ENCODE measurements at regions not wholly inside any gene's neighbourhood (a gene's known extent, or its start where the extent isn't known, plus 50 kb on each side); places are given as distances from the start of the nearest gene placed in this dataset.
"Not testable (repeated sequence)": the region's sequence is repeated elsewhere in the genome, so short reads cannot be mapped to it uniquely, and the experiment has no call there.

- DNase-seq (ENCODE audit: low read depth), result no peak
Observed at GRCh38 chr6:133052465-133052864, 188.7 kb upstream of the EYA4 start.

DNA sequence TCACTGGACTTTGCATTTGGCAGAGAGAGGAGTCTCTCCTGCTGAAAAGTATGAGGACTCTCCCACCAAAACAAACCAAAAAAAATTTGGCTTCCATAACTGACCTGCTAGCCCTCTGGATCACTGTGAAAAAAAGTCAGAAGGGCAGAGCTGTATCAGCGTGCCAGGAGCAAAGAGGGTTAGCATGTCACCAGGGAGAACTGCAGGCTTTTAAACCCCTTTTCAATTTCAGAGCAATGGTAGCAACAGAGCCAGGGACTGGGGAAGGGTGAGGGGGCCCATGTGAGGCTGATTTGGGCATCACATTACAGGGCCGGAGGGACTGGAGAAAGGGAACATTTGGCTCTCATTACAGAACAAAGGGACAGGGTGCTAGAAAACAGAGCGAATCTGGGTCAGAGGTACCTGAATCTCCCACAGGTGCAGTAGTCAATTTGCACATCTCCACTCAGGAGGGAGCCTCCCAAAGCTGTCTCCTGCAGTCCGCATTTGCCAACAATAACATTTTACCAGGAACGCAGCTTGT is 185.7 kb upstream of the EYA4 start:
- DNase-seq (ENCODE audit: low read depth), result no peak

DNA sequence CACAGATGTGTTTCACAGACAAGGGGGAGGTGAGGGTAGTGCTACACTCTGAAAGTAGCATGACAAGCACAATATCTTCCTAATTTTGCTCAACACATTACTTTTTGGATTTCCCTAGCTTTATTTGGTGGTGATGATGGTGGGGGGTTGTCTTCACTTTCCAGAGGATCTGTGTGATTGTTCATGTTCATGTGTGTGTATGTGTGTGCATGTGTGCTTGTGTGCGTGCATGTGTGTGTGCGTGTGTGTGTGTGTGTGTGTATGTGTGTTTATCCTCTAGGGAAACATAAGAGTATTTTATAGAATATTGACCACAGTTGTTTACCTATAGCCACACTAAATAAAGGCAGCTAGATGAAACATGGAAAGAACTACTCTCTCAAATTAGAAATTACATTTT is 183.8 kb upstream of the EYA4 start:
- DNase-seq (ENCODE audit: low read depth), result no peak

DNA sequence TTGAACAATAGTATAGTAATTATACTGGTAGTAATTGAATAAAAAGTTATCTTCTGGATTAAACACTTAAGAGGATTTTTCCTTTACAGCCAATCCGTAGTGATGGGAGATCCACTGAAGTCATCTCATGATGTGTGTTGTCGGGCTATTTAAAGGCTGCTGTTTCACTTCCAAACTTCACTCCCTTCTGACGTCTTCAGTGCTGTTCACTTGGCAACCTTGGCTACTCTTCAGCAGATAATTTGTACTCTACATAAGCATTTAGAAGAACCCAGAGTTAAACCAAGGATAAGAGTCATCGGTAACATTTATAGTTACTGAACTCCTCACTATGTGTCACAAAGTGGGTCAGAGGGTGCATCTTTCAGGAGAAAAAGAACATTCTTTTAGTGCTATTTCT is 179.1 kb upstream of the EYA4 start:
- peak; percentile 82 for DNase-seq (ENCODE audit: low read depth)

DNA sequence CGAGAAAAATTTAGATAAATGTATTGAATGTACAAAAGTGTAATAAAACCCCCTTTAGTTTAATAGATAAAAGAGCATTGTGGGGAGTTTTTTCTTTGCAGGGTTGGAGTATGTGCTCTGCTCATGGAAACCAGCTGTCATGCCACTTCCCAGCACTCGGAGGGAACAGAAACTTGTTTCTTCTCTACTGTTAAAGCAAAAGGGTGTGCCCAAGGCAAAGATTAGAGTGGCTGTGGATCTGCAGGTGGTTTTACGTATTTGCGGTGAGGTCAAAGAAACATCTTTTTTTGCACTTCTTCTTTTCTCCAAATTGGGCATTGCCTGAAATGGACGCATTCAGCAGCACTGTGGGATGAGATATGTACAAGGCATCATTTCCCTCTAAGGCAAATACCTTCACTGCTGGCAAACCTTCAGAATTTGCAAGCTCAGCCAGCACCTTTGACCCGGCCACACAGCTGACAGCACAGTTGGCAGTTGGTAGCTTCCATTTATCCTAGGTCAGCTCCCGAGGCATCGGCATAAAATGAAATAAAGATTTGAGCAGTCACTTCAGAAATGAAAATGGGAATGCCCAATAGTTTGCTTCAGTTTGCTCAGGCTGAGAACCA is 178.4 kb upstream of the EYA4 start:
- no peak for DNase-seq (ENCODE audit: low read depth)

GRCh38 chr6:133067960-133068359 is 173.2 kb upstream of the EYA4 start:
- DNase-seq (ENCODE audit: low read depth), result no peak

DNA sequence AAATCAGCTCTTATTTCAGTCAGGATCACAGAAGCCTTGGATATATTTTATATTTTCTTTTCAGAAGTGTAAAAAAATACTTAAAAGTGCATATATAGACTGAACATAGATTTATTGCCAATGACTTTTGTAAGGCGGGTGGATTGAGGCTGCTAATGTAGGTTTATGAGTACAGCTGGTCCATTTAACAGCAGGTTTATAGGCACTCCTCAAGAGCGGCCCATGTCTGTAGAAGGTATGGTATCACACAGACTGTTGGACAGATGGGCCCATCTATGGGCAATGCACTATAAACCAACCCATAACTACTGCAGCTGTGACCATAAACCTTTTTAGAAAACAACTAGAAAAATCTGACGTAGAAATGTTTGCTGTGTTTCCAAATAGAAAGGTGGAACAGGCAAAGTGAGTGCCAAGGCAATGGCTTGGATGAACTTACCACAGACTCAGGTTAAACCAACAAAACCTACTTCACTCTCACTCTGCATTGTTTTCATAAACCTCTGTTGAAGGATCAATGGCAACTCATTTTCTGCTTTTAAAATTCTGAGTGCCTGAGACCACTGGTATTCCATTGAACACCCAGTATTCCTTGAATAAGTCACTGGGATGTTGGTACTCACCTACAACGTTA is 170.6 kb upstream of the EYA4 start:
- DNase-seq (ENCODE audit: low read depth), result no peak

DNA sequence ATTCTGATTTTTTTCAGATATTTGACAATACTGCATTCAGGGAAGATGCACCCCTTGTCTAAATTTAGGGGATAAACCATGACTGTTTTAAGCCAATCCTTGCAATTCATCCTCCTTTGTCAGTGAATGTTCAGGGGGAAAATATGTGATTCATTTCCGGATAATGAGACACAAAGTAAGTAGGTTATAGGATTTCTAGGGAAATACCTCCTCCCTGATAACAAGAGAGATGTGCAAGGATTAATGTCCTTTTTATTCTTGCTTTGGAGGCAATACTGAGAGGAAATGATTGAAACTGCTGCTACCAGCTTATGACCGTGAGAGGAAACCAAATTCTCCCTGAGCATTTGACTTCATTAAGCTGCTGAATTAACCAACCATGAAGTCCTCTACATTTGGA is 161.3 kb upstream of the EYA4 start:
- no peak for DNase-seq (ENCODE audit: low read depth)

- no peak for DNase-seq (ENCODE audit: low read depth)
Observed at GRCh38 chr6:133083248-133083967, 157.7 kb upstream of the EYA4 start.

DNA sequence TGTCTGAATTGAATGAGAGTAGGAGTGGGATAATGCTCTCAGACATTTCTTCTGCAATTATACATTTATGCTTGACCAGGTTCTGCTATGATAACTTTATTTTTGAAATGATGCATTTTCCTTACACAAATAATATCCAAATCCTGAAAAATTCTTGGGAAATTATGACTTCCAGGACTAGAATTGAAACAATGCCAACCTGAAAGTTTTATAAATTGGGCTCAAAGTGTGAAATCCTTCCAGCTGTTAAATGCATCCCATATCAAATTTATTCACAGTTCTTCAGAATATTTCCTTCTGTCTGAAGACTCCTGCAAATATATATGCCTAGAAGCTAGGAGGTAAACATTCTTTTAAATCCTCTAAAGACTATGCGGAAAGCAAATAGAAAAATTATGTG is 155.7 kb upstream of the EYA4 start:
- DNase-seq (ENCODE audit: low read depth), result no peak

DNA sequence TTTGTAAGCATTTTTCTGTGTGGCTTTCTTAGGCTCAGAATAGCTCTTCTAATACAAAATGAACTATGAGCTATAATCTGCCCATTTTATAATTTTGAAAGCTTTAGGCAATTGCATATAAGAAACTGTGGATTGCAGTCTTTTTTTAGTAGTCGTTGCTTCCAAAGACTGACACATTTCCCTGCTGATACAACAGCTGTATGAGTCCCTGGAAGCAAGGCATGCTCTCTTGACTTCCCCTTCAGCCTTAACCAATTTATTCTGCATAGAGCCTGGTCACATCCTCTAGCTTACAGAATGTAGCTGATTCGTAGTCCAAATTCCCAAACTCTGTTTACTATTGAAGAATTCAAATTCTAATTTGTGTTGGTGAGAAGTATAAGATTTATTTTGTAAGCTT is 155.3 kb upstream of the EYA4 start:
- DNase-seq (ENCODE audit: low read depth), result no peak

DNA sequence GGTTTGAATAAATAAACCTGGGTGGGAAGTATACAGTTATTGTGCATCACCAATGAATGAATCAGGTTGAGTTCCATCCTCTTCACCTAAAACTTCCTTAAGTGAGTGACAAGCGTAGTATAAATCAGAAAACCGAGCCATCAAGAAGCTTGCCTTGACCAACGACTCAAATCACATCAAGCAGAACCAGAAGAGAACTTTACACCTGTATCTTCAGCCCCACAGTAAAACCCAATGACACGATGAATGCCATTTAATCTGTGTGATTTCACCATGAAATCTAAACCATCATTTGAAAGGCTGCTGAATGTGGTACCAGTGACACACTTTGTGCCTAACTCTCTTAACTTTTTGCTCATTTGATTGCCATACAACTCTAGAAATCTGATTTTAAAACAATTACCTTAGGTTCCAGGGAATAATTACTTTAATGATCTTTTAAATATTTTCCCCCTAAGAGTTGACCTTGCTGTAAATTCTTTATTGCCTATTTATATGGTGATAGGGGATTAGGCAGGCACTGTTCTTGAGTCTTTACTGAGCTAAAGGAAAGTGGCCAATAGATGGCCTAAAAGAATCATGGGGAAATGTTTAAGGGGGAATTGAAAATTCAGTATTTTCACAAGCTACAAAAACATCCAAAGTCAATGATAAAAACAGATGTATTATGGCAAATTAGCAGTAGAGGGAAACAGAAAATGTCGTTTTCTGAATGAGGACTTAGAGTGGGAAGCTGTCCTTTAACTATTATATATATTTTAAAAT is 152.0 kb upstream of the EYA4 start:
- no peak for DNase-seq (ENCODE audit: low read depth)

DNA sequence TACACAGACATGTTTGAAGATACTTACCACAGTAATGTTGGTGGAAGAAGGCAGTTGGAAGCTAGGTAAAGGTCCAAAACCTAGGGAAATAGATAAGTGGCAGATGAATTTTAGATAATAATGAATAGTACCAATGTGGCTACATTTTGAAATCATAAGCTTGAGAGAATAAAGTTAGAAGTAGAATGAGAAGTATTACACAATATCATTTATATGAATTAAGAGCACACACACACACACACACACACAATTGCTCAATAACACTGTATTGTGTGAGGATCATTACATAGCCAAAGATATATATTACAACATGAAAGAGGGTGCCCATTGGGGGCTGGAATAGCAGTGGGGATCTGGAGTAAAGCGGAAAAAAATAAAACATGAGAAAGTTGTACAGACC is 149.0 kb upstream of the EYA4 start:
- no peak for DNase-seq (ENCODE audit: low read depth)

GRCh38 chr6:133092771-133093170 is 148.4 kb upstream of the EYA4 start:
- no peak for DNase-seq (ENCODE audit: low read depth)

DNA sequence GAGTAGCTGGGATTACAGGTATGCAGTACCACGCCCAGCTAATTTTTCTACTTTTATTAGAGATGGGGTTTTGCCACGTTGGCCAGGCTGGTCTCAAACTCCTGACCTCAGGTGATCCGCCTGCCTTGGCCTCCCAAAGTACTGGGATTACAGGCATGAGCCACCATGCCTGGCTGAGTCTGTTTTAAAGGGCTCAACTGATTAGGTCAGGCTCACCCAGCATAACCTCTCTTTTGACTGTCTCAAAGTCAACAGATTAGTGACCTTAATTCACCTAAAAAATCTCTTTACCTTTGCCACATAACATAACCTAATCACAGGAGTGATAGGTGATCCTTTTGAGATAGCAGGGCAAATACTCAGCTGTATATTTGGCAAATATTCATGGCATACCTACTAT is 147.9 kb upstream of the EYA4 start:
- DNase-seq (ENCODE audit: low read depth), result not testable (repeated sequence)

GRCh38 chr6:133093956-133094355 is 147.2 kb upstream of the EYA4 start:
- no peak for DNase-seq (ENCODE audit: low read depth)

DNA sequence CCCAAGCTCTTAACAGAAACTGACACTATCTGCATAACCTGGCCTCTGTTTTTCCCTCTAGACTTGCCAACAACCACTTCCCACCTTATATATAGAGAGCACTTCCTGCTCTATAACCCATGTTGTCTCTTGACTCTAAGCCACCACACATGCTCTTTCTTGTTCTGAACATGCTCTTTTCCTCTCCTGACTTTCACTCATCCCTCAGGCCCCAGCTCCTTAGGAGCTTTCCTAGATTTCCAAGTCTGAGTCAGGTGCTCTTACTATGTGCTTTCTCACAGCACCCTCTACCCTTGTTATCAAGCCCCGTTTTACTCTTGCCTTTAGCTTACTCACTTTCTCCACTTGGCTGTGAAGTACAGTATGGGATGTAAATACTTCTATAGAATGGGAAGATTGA is 143.9 kb upstream of the EYA4 start:
- DNase-seq (ENCODE audit: low read depth), result no peak

- peak; percentile 60 for DNase-seq (ENCODE audit: low read depth)
Observed at GRCh38 chr6:133099573-133099972, 141.6 kb upstream of the EYA4 start.

DNA sequence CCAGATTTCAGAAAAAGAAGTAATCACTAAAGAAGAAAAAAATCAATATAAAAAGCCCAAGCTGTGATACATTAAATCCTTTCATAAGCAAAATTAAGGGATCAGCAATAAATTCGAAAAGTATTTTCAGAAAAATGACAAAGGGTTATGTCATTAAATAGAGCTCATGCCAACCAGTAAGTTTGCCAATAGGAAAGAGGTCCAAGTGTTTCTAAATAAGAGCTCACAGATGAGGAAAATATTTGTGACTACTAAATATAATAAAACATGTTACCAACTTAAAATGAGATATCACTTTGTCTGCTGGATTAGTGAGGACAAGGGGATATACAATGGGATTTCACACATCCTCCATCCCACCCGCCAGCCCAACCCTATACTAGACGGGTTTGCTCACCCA is 140.3 kb upstream of the EYA4 start:
- DNase-seq (ENCODE audit: low read depth), result no peak

- no peak for DNase-seq (ENCODE audit: low read depth)
Observed at GRCh38 chr6:133101790-133102189, 139.4 kb upstream of the EYA4 start.

DNA sequence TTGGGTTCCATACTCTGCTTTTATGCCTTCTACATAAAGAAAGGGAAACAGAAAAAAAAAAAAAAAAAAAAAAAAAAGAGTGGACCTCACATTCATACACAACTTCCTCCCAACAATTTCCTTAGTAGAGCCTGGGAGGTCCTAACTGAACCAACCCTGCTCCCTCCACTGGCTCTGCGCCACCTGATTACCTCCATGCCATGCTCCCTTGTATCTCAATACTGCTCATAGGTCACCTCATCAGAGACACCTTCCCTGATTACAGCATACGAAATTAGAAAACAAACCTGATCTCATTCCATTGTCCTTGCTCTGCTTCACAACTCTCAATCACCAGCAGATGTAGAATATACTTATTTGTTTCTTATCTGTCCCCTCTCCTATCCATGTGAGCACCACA is 134.2 kb upstream of the EYA4 start:
- DNase-seq (ENCODE audit: low read depth), result no peak

GRCh38 chr6:133108419-133108818 is 132.7 kb upstream of the EYA4 start:
- peak; percentile 41 for DNase-seq (ENCODE audit: low read depth)

- DNase-seq (ENCODE audit: low read depth), result no peak
Observed at GRCh38 chr6:133114973-133115372, 126.2 kb upstream of the EYA4 start.
